K562 (cell line): ENCODE measurements at regions not wholly inside any gene's neighbourhood (a gene's known extent, or its start where the extent isn't known, plus 50 kb on each side); places are given as distances from the start of the nearest gene placed in this dataset.

Source experiments
- ARID1B ChIP-seq: fragments of 450-650 bp; IDR thresholded peaks from 2 replicates; pipeline ENCODE4 v1.6.1; 2016; ENCODE audit warnings: antibody characterized with exemption, mild to moderate bottlenecking, inconsistent platforms
- ATF3 ChIP-seq, 2 experiments: fragments of 450-650 bp in 1 of 2; sonication (generic) in 1 of 2; formaldehyde crosslinking in 1 of 2; IDR thresholded peaks in 1 of 2; conservative IDR thresholded peaks in 1 of 2; 2 replicates each; pipeline versions ENCODE4 v1.6.1 to v1.8.1; 2016 to 2023; ENCODE audit warnings: mild to moderate bottlenecking in 2 of 2, moderate library complexity in 2 of 2, inconsistent platforms in 1 of 2, missing genetic modification reagents in 1 of 2
- BHLHE40 ChIP-seq: IDR thresholded peaks from 2 replicates; pipeline ENCODE4 v1.6.1; 2011; ENCODE audit warnings: low read length, improper control_type of control experiment
- CEBPG ChIP-seq, 3 experiments: fragments of 200-800 bp in 1 of 3; sonication (Bioruptor generic) in 1 of 3; sonication (generic) in 1 of 3; formaldehyde crosslinking in 1 of 3; IDR thresholded peaks in 2 of 3; conservative IDR thresholded peaks in 1 of 3; 2 replicates each; pipeline versions ENCODE4 v1.6.1 to v1.8.0; 2016 to 2022; ENCODE audit warnings: missing compliant biosample characterization in 2 of 3, missing genetic modification characterization in 2 of 3, mild to moderate bottlenecking in 1 of 3, missing genetic modification reagents in 1 of 3
- CREM ChIP-seq: IDR thresholded peaks from 2 replicates; pipeline ENCODE4 v1.6.1; 2014; ENCODE audit warnings: antibody characterized with exemption, low read depth
- E2F6 ChIP-seq, 2 experiments: IDR thresholded peaks; 2 replicates each; pipeline ENCODE4 v1.6.1; 2011; ENCODE audit warnings: borderline replicate concordance in 1 of 2, control low read depth in 1 of 2, low read depth in 1 of 2, low read length in 1 of 2, mild to moderate bottlenecking in 1 of 2, mixed read lengths in 1 of 2, moderate library complexity in 1 of 2; ENCODE audit not compliant: insufficient read depth in 1 of 2, insufficient read length in 1 of 2, poor library complexity in 1 of 2, severe bottlenecking in 1 of 2; ENCODE audit errors: extremely low read depth in 1 of 2
- FOXJ3 ChIP-seq: sonication (generic); formaldehyde crosslinking; IDR thresholded peaks from 2 replicates; pipeline ENCODE4 v1.4.0; 2020; ENCODE audit warnings: mild to moderate bottlenecking, missing genetic modification reagents
- FOXK2 ChIP-seq, 2 experiments: fragments of 450-650 bp; IDR thresholded peaks in 1 of 2; conservative IDR thresholded peaks in 1 of 2; 2 replicates each; pipeline ENCODE4 v1.6.1; 2016; ENCODE audit warnings: low read depth in 2 of 2, mild to moderate bottlenecking in 1 of 2
- ILK ChIP-seq: fragments of 450-650 bp; IDR thresholded peaks from 2 replicates; pipeline ENCODE4 v1.6.1; 2016; ENCODE audit warnings: missing genetic modification characterization, low read depth, mild to moderate bottlenecking, missing compliant biosample characterization, moderate library complexity, borderline replicate concordance
- L3MBTL2 ChIP-seq: fragments of 450-650 bp; IDR thresholded peaks from 2 replicates; pipeline ENCODE4 v1.6.1; 2016; ENCODE audit warnings: mild to moderate bottlenecking, moderate library complexity
- MAFF ChIP-seq: IDR thresholded peaks from 2 replicates; pipeline ENCODE4 v1.6.1; 2012; ENCODE audit warnings: low read length, improper control_type of control experiment
- NFIC ChIP-seq: fragments of 450-650 bp; IDR thresholded peaks from 2 replicates; pipeline ENCODE4 v1.6.1; 2017; ENCODE audit warnings: mild to moderate bottlenecking, inconsistent platforms
- PKNOX1 ChIP-seq: fragments of 450-650 bp; IDR thresholded peaks from 2 replicates; pipeline ENCODE4 v1.6.1; 2016
- RBFOX2 ChIP-seq: fragments of 200-400 bp; formaldehyde crosslinking; IDR thresholded peaks from 2 replicates; pipeline ENCODE4 v1.6.1; 2017; ENCODE audit warnings: low read depth, mild to moderate bottlenecking, low read length, moderate library complexity
- TEAD4 ChIP-seq, 2 experiments: sonication (generic) in 1 of 2; formaldehyde crosslinking in 1 of 2; IDR thresholded peaks; 2 replicates each; pipeline versions ENCODE4 v1.6.1 to v1.8.0; 2012 to 2022; ENCODE audit warnings: borderline replicate concordance in 1 of 2, inconsistent platforms in 1 of 2, low read length in 1 of 2, mild to moderate bottlenecking in 1 of 2, missing genetic modification reagents in 1 of 2
- TRIM24 ChIP-seq, 2 experiments: fragments of 450-650 bp; IDR thresholded peaks; 2 replicates each; pipeline ENCODE4 v1.6.1; 2016
- ZBTB11 ChIP-seq, 3 experiments: fragments of 200-800 bp in 1 of 3; fragments of 250-450 bp in 1 of 3; fragments of 450-650 bp in 1 of 3; sonication (Bioruptor Pico) in 1 of 3; sonication (Bioruptor generic) in 1 of 3; formaldehyde crosslinking in 1 of 3; IDR thresholded peaks; 2 replicates each; pipeline versions ENCODE4 v1.6.1 to v1.8.0; 2016 to 2022; ENCODE audit warnings: mild to moderate bottlenecking in 2 of 3, missing genetic modification characterization in 2 of 3, missing compliant biosample characterization in 1 of 3, moderate library complexity in 1 of 3
- ZFX ChIP-seq: sonication (generic); formaldehyde crosslinking; IDR thresholded peaks from 2 replicates; pipeline ENCODE4 v1.8.0; 2022; ENCODE audit warnings: mild to moderate bottlenecking, missing genetic modification reagents, moderate library complexity

GRCh38 chr10:30151581-30152389 is 92.4 kb upstream of the JCAD start (continued):
- TF ChIP-seq FOXJ3 (CRISPR knock-in tag) (peak; percentile 76; the same call in 1 of the 2 replicates), L3MBTL2 (peak; percentile 50; the same call in 1 of the 2 replicates), TEAD4 (IDR thresholded peaks at IDR 0.05; ENCODE audit: low read length) (peak; percentile 81), TEAD4 (CRISPR knock-in tag; IDR thresholded peaks at IDR 0.05; ENCODE audit: borderline replicate concordance) (no peak), ZFX (CRISPR knock-in tag) (peak; percentile 84), CREM (peak; percentile 8; the same call in 1 of the 2 replicates), CEBPG (CRISPR knock-in tag; IDR thresholded peaks at IDR 0.05) (no peak), CEBPG (tag; conservative IDR thresholded peaks at IDR 0.05 in 1 of 2, IDR thresholded peaks at IDR 0.05 in 1 of 2) (no peak), MAFF (peak; percentile 88), PKNOX1 (0 out of 2 replicates have a peak, but pooled peaks have one; percentile 5), ATF3 (IDR thresholded peaks at IDR 0.05) (peak; percentile 73), ATF3 (CRISPR knock-in tag; conservative IDR thresholded peaks at IDR 0.05) (no peak; the same call in 1 of the 2 replicates), NFIC (peak; percentile 28; the same call in 1 of the 2 replicates), BHLHE40 (0 out of 2 replicates have a peak, but pooled peaks have one; percentile 19), ZBTB11 (CRISPR knock-in tag; IDR thresholded peaks at IDR 0.05) (no peak), TRIM24 (IDR thresholded peaks at IDR 0.05) (peak; percentile 37 to 58; a peak in 3 of 4 replicates), ARID1B (peak; percentile 85), RBFOX2 (no peak), E2F6 (IDR thresholded peaks at IDR 0.05; ENCODE audit: borderline replicate concordance in 1 of 2, extremely low read depth in 1 of 2, insufficient read depth in 1 of 2, insufficient read length in 1 of 2, low read depth in 1 of 2, low read length in 1 of 2, poor library complexity in 1 of 2, severe bottlenecking in 1 of 2) (peak; percentile 70 to 72), FOXK2 (conservative IDR thresholded peaks at IDR 0.05 in 1 of 2, IDR thresholded peaks at IDR 0.05 in 1 of 2; ENCODE audit: low read depth in 2 of 2) (peak; percentile 48 to 56; a peak in 2 of 4 replicates), ILK (tag) (no peak)
